Activated T-helper 2 cell treated with anti-CD3 and anti-CD28 coated beads, Interferon-gamma antibody, Interleukin-2, Interleukin-4, amounts not matched to agents 10 μg/mL and 5 μg/mL and 100 μg/mL, durations not matched to agents 14 hours and 24 hours and 36 hours (primary cell): ENCODE measurements at regions not wholly inside any gene's neighbourhood (a gene's known extent, or its start where the extent isn't known, plus 50 kb on each side); places are given as distances from the start of the nearest gene placed in this dataset.
"Not testable (repeated sequence)": the region's sequence is repeated elsewhere in the genome, so short reads cannot be mapped to it uniquely, and the experiment has no call there.

Experiments used
- DNase-seq: peaks from one replicate; pipeline ENCODE4 v3.0.0; 2021; ENCODE audit warnings: low spot score
- H3K27ac Mint-ChIP-seq: one replicate; pipeline ENCODE4 v1.8.0; 2021; ENCODE audit warnings: mixed read lengths
- H3K27me3 Mint-ChIP-seq: one replicate; pipeline ENCODE4 v1.8.0; 2021; ENCODE audit warnings: low read depth, mixed read lengths
- H3K36me3 Mint-ChIP-seq: one replicate; pipeline ENCODE4 v1.8.0; 2021; ENCODE audit warnings: low read depth, mixed read lengths
- H3K4me1 Mint-ChIP-seq: one replicate; pipeline ENCODE4 v1.8.0; 2021; ENCODE audit warnings: low read depth, mixed read lengths
- H3K4me3 Mint-ChIP-seq: one replicate; pipeline ENCODE4 v1.8.0; 2021; ENCODE audit warnings: low read depth, mild to moderate bottlenecking, moderate library complexity, mixed read lengths
- H3K9me3 Mint-ChIP-seq: one replicate; pipeline ENCODE4 v1.8.0; 2021; ENCODE audit warnings: mixed read lengths
- intact Hi-C: fragments of 100-400 bp; cut with micrococcal nuclease; formaldehyde crosslinking; loops from one replicate; pipeline ENCODE4 v1.15.1; 2023

- no peaks in the 10 kb centered on the region for H3K27me3 Mint-ChIP-seq
- no peak overlapping the region for H3K4me3 Mint-ChIP-seq
- H3K27ac Mint-ChIP-seq, result no peak overlapping the region
- no peak for DNase-seq
- no peaks in the 10 kb centered on the region for H3K9me3 Mint-ChIP-seq
- H3K4me1 Mint-ChIP-seq, result no peaks in the 10 kb centered on the region
- H3K36me3 Mint-ChIP-seq, result no peaks in the 10 kb centered on the region
- intact Hi-C loops, result no loop called here
These were observed 601.5 kb upstream of the NRSN1 start for GRCh38 chr6:23524548-23524947.

DNA sequence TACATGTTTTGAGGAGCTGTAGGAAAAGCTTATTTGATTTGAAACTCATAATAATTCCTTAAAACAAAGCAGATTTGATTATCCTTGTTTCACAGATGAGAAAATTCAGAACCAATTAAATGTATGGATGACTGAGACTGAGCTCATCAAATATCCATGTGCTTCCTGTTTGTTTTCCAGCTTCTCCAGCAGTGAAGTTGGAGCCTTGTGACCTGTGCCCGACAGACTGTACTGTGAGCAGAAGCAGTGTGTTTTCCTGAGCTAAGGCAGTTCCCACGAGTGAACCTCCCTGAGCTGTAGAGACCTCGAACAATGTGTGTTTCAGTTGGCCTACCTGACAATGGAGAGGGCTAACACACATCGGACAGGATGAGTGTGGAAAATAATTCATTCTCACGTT lies 599.5 kb upstream of the NRSN1 start:
- H3K27me3 Mint-ChIP-seq, result no peaks in the 10 kb centered on the region

DNA sequence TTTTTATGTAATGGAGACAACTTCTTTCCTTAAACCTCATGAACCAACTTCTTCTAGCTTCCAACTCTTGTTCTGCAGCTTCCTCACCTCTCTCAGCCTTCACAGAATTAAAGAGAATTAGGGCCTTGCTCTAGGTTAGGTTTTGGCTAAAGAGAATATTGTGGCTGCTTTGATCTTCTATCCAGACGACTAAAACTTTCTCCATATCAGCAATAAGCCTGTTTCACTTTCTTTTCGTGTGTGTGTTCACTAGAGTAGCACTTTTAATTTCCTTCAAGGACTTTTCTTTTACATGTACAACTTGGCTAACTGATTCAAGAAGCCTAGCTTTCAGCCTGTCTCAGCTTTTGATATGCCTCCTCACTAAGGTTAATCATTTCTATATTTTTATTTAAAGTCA lies 596.1 kb upstream of the NRSN1 start:
- no peaks in the 10 kb centered on the region for H3K27me3 Mint-ChIP-seq
- no peak overlapping the region for H3K4me3 Mint-ChIP-seq
- H3K36me3 Mint-ChIP-seq, result no peaks in the 10 kb centered on the region
- H3K9me3 Mint-ChIP-seq, result no peaks in the 10 kb centered on the region
- no peak for DNase-seq
- no peak overlapping the region for H3K27ac Mint-ChIP-seq
- no peaks in the 10 kb centered on the region for H3K4me1 Mint-ChIP-seq
- intact Hi-C loops, result no loop called here

More for the DNA sequence above, 599.5 kb upstream of the NRSN1 start:
- Mint-ChIP-seq H3K27ac (no peak overlapping the region), H3K36me3 (no peaks in the 10 kb centered on the region), H3K9me3 (no peaks in the 10 kb centered on the region), H3K4me1 (no peaks in the 10 kb centered on the region), H3K4me3 (no peak overlapping the region)
- DNase-seq, result no peak
- intact Hi-C loops, result no loop called here

GRCh38 chr6:23531666-23532065 lies 594.3 kb upstream of the NRSN1 start:
- Mint-ChIP-seq H3K27ac (no peak overlapping the region), H3K4me1 (no peaks in the 10 kb centered on the region), H3K27me3 (no peaks in the 10 kb centered on the region), H3K36me3 (no peaks in the 10 kb centered on the region), H3K9me3 (no peaks in the 10 kb centered on the region), H3K4me3 (no peak overlapping the region)
- DNase-seq, result no peak
- intact Hi-C loops, result no loop called here

- Mint-ChIP-seq H3K27ac (no peak overlapping the region), H3K36me3 (no peaks in the 10 kb centered on the region), H3K9me3 (no peaks in the 10 kb centered on the region), H3K27me3 (no peaks in the 10 kb centered on the region), H3K4me1 (no peaks in the 10 kb centered on the region), H3K4me3 (no peak overlapping the region)
- no peak for DNase-seq
- intact Hi-C loops, result no loop called here
These were observed 593.8 kb upstream of the NRSN1 start for GRCh38 chr6:23532227-23532626.

GRCh38 chr6:23533311-23533710 lies 592.7 kb upstream of the NRSN1 start:
- Mint-ChIP-seq H3K9me3 (no peaks in the 10 kb centered on the region), H3K36me3 (no peaks in the 10 kb centered on the region), H3K27me3 (no peaks in the 10 kb centered on the region), H3K4me1 (no peaks in the 10 kb centered on the region), H3K4me3 (no peak overlapping the region), H3K27ac (no peak overlapping the region)
- intact Hi-C loops, result no loop called here
- DNase-seq, result no peak

- Mint-ChIP-seq H3K4me1 (no peaks in the 10 kb centered on the region), H3K4me3 (no peak overlapping the region), H3K27me3 (no peaks in the 10 kb centered on the region), H3K36me3 (no peaks in the 10 kb centered on the region), H3K27ac (no peak overlapping the region), H3K9me3 (no peaks in the 10 kb centered on the region)
- intact Hi-C loops, result no loop called here
- DNase-seq, result no peak
These were observed 592.1 kb upstream of the NRSN1 start for GRCh38 chr6:23533944-23534343.

- H3K27me3 Mint-ChIP-seq, result no peaks in the 10 kb centered on the region
- H3K4me1 Mint-ChIP-seq, result no peaks in the 10 kb centered on the region
- H3K36me3 Mint-ChIP-seq, result no peaks in the 10 kb centered on the region
- DNase-seq, result no peak
- H3K4me3 Mint-ChIP-seq, result no peak overlapping the region
- H3K27ac Mint-ChIP-seq, result no peak overlapping the region
- intact Hi-C loops, result no loop called here
- H3K9me3 Mint-ChIP-seq, result no peaks in the 10 kb centered on the region
These were observed 591.7 kb upstream of the NRSN1 start for GRCh38 chr6:23534351-23534750.

- DNase-seq, result no peak
- intact Hi-C loops, result no loop called here
- no peak overlapping the region for H3K4me3 Mint-ChIP-seq
- no peaks in the 10 kb centered on the region for H3K9me3 Mint-ChIP-seq
- H3K27ac Mint-ChIP-seq, result no peak overlapping the region
- H3K36me3 Mint-ChIP-seq, result no peaks in the 10 kb centered on the region
- no peaks in the 10 kb centered on the region for H3K4me1 Mint-ChIP-seq
- H3K27me3 Mint-ChIP-seq, result no peaks in the 10 kb centered on the region
These were observed 590.9 kb upstream of the NRSN1 start for GRCh38 chr6:23535101-23535500.

DNA sequence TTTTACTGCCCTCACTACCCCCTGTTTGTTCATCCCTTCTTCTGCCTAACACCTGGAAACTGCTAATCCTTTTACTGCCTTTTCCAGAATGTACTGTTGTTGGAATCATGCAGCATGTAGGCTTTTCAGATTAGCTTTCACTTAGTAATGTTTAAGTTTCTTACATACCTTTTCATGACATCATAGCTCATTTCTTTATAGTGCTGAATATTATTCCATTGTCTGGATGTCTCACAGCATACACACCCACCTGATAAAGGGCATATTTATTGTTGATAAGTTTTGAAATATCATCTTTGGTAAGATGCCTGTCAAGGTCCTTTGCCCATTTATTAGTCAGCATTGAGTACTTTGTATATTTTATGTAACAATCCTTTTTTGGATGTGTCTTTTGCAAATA lies 588.2 kb upstream of the NRSN1 start:
- Mint-ChIP-seq H3K36me3 (no peaks in the 10 kb centered on the region), H3K4me3 (no peak overlapping the region), H3K9me3 (no peaks in the 10 kb centered on the region), H3K4me1 (no peaks in the 10 kb centered on the region), H3K27ac (no peak overlapping the region), H3K27me3 (no peaks in the 10 kb centered on the region)
- intact Hi-C loops, result no loop called here
- DNase-seq, result no peak

DNA sequence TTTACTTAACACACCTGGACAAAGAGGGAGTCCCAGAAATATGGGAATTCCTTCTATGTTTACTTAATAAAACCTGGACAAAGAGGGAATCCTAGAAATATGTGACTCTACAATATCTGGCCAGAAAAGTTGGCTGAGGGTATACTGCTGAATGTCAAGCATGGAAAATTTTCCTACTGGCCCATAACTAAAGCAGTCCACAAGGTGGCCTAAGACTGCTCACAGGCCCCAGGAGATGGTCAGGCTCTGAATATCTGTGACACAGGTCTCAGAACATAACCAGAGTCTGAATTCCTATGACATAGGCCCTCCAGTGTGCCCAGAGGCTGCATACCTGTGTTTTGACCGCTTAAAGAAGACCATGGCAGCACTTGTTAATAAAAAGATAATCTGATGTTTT lies 578.2 kb upstream of the NRSN1 start:
- Mint-ChIP-seq H3K36me3 (no peaks in the 10 kb centered on the region), H3K4me1 (no peaks in the 10 kb centered on the region), H3K4me3 (no peak overlapping the region), H3K9me3 (no peaks in the 10 kb centered on the region), H3K27me3 (no peaks in the 10 kb centered on the region), H3K27ac (no peak overlapping the region)
- intact Hi-C loops, result no loop called here
- no peak for DNase-seq

GRCh38 chr6:23554953-23555352 lies 571.1 kb upstream of the NRSN1 start:
- H3K36me3 Mint-ChIP-seq, H3K4me1 Mint-ChIP-seq, intact Hi-C loops, H3K9me3 Mint-ChIP-seq, H3K4me3 Mint-ChIP-seq, DNase-seq, H3K27me3 Mint-ChIP-seq, H3K27ac Mint-ChIP-seq: not testable (repeated sequence)

DNA sequence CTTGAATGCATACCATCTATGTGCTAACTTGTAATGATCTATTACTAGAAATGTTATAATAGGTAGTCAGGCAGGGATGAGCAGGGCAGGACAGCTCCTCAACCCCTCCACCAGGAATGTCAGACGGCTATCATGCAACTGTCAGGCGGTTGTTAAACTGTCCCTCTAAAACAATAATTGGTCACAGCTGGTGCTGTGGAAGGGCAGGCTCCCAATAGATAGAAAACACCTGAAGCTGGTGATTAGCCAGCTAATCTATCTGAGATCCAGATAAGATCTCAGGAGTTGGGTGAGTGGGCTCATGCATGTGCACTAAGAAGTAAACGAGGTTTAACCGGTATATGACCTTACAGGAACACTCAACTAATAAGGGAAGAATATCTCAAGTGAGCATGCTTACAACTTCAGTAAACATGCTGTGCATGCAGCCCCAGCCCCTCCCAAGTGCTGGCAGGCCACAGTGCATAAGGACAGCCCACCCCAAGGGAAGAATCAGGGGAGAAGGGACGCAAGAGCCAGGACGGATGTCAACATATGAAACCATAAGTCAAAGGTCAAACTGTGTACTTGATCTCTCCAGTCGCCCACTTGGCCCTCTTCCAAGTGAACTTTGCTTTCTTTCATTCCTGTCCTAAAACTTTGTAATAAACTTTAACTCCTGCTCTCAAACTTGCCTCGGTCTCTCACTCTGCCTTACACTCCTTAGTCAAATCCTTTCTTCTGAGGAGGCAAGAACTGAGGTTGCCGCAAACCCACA lies 566.2 kb upstream of the NRSN1 start:
- H3K4me3 Mint-ChIP-seq, result no peak overlapping the region

DNA sequence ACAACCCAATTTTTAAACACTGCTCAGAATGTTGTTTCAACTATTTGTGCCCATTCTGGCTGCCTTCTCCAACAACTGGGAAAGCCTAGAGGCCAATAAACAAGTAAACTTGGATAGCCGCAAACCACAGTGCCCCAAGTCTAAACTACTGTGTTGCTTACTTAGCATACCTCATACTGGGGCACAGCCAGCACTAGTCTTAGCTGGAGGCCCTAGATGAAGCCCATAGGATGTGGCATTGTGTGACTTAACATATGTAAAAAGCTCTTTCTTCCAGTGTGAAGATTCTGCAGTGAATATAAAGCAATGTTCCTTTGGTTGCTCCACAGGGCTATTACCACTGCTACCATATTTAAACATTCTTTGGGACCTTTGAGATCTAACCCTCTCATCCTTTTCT lies 564.3 kb upstream of the NRSN1 start:
- Mint-ChIP-seq H3K36me3 (no peaks in the 10 kb centered on the region), H3K27me3 (no peaks in the 10 kb centered on the region), H3K4me3 (no peak overlapping the region), H3K9me3 (peaks cover 15% of the 10 kb centered on the region), H3K4me1 (no peaks in the 10 kb centered on the region), H3K27ac (no peak overlapping the region)
- DNase-seq, result no peak
- intact Hi-C loops, result no loop called here

More for the DNA sequence above, 566.2 kb upstream of the NRSN1 start:
- no peak overlapping the region for H3K27ac Mint-ChIP-seq
- intact Hi-C loops, result no loop called here
- no peaks in the 10 kb centered on the region for H3K4me1 Mint-ChIP-seq
- no peaks in the 10 kb centered on the region for H3K27me3 Mint-ChIP-seq
- no peak for DNase-seq
- no peaks in the 10 kb centered on the region for H3K36me3 Mint-ChIP-seq
- peaks cover 15% of the 10 kb centered on the region for H3K9me3 Mint-ChIP-seq
